Activated CD8-positive, alpha-beta T cell treated with anti-CD3 and anti-CD28 coated beads for 36 hours (primary cell): ENCODE measurements at regions not wholly inside any gene's neighbourhood (a gene's known extent, or its start where the extent isn't known, plus 50 kb on each side); places are given as distances from the start of the nearest gene placed in this dataset.
A peak's percentile ranks its signal among the peaks of the same experiment; 100 is the strongest.

Source experiments
- ATAC-seq: fragments of 200-7000 bp; cut with Tn5 transposase; one replicate; pipeline ENCODE4 v1.10.0; 2021; ENCODE audit warnings: mild to moderate bottlenecking, moderate library complexity
- CTCF ChIA-PET: fragments of 350-600 bp; sonication (Branson Sonifier 250); formaldehyde crosslinking; loops from one replicate; lab custom pipeline; 2021; ENCODE audit warnings: antibody characterized with exemption; lab: Charles Lee
- POLR2A ChIA-PET: fragments of 350-600 bp; sonication (Branson Sonifier 250); formaldehyde crosslinking; loops from one replicate; lab custom pipeline; 2021; ENCODE audit warnings: antibody characterized with exemption; lab: Charles Lee
- DNase-seq: peaks from one replicate; pipeline ENCODE4 v3.0.0-alpha.2; 2020
- H3K27ac Mint-ChIP-seq: one replicate; pipeline ENCODE4 v1.8.0; 2021; ENCODE audit warnings: mild to moderate bottlenecking, mixed read lengths
- H3K27me3 Mint-ChIP-seq: one replicate; pipeline ENCODE4 v1.8.0; 2021; ENCODE audit warnings: mixed read lengths
- H3K36me3 Mint-ChIP-seq: one replicate; pipeline ENCODE4 v1.8.0; 2021; ENCODE audit warnings: low read depth, mixed read lengths
- H3K4me1 Mint-ChIP-seq: one replicate; pipeline ENCODE4 v1.8.0; 2021; ENCODE audit warnings: low read depth, mixed read lengths
- H3K4me3 Mint-ChIP-seq: one replicate; pipeline ENCODE4 v1.8.0; 2021; ENCODE audit warnings: mild to moderate bottlenecking, moderate library complexity, mixed read lengths
- H3K9me3 Mint-ChIP-seq: one replicate; pipeline ENCODE4 v1.8.0; 2021; ENCODE audit warnings: mixed read lengths
- intact Hi-C: fragments of 100-400 bp; cut with micrococcal nuclease; formaldehyde crosslinking; loops from one replicate; pipeline ENCODE4 v1.10.0; 2022
- TF ChIP-seq, protein P1 (sequence below): fragments of 200-600 bp; IDR thresholded peaks from one replicate; pipeline ENCODE4 v1.8.0; 2022; ENCODE audit warnings: antibody characterized with exemption, mild to moderate bottlenecking

DNA sequence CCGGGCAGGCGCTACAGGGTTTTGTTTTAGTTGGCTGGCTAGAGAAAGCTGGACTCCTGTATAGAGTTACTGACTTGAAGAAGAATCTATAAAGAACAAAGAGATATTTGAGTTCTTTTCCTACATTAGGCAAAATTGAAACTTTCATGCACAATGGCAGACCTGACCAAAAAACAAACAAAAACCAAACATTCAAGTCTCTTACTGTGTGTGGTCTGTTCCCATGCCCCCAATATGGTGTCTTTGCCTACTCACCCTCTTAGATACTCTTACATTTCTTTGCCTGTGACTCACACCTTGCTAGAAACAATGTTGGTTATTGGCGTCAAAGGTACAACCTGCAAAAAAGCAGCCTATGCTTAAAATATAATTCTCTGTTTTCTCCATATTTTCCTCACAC, 109.5 kb upstream of the TMC3 start:
- no peaks in the 10 kb centered on the region for H3K4me1 Mint-ChIP-seq
- TF ChIP-seq, protein P1, sequence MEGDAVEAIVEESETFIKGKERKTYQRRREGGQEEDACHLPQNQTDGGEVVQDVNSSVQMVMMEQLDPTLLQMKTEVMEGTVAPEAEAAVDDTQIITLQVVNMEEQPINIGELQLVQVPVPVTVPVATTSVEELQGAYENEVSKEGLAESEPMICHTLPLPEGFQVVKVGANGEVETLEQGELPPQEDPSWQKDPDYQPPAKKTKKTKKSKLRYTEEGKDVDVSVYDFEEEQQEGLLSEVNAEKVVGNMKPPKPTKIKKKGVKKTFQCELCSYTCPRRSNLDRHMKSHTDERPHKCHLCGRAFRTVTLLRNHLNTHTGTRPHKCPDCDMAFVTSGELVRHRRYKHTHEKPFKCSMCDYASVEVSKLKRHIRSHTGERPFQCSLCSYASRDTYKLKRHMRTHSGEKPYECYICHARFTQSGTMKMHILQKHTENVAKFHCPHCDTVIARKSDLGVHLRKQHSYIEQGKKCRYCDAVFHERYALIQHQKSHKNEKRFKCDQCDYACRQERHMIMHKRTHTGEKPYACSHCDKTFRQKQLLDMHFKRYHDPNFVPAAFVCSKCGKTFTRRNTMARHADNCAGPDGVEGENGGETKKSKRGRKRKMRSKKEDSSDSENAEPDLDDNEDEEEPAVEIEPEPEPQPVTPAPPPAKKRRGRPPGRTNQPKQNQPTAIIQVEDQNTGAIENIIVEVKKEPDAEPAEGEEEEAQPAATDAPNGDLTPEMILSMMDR, result no peak
- no peaks in the 10 kb centered on the region for H3K27me3 Mint-ChIP-seq
- CTCF ChIA-PET, result interaction anchor here (1.4 kb wide), 1 partner anchor 13 kb away, joined by 3 read pairs; no protein-coding TSS in a partner anchor
- no peaks in the 10 kb centered on the region for H3K36me3 Mint-ChIP-seq
- intact Hi-C loops, result loop anchor here (10.0 kb wide), 1 partner anchor 451 kb away; no protein-coding TSS in a partner anchor
- H3K4me3 Mint-ChIP-seq, result no peak overlapping the region
- POLR2A ChIA-PET, result no interaction called here
- ATAC-seq (no peak), DNase-seq (no peak)
- no peak overlapping the region for H3K27ac Mint-ChIP-seq
- H3K9me3 Mint-ChIP-seq, result peaks cover under 1% of the 10 kb centered on the region

- CTCF ChIA-PET, result interaction anchor here (0.6 to 2.0 kb wide), 14 partner anchors 9 to 717 kb away, joined by 3 to 10 read pairs (median 4); no protein-coding TSS in a partner anchor
- no peak overlapping the region for H3K27ac Mint-ChIP-seq
Measured at GRCh38 chr15:81481346-81481745, 107.3 kb upstream of the TMC3 start.

DNA sequence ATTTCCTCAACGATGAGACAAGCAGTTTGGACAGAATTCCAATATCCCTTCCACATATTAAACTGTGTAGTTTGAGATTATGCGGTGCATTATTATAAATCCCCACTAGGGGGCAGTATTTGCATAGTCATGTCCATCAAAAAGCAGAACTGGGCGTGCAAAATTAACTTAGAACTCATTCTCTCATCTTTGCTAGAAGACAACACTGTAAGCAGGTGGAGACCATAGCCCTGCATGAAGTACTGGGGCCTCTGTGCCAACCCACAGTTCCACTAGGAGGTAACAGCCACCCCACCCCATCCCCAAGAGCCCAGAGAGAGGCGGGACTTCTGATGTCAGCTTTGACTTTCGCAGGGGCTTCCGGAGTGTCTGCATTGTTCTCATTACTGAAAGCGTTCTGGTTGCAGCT, 106.6 kb upstream of the TMC3 start:
- intact Hi-C loops, result loop anchor here (10.0 kb wide), 1 partner anchor 454 kb away; no protein-coding TSS in a partner anchor
- Mint-ChIP-seq H3K27ac (no peak overlapping the region), H3K36me3 (no peaks in the 10 kb centered on the region), H3K27me3 (no peaks in the 10 kb centered on the region), H3K4me3 (no peak overlapping the region), H3K4me1 (no peaks in the 10 kb centered on the region), H3K9me3 (no peaks in the 10 kb centered on the region)
- ATAC-seq, result peak; percentile 30
- DNase-seq, result peak; percentile 10
- TF ChIP-seq, protein P1, result peak; percentile 87
- POLR2A ChIA-PET, result no interaction called here
- CTCF ChIA-PET, result interaction anchor here (0.6 to 2.0 kb wide), 12 partner anchors 10 to 657 kb away, joined by 3 to 10 read pairs (median 4); no protein-coding TSS in a partner anchor

More at GRCh38 chr15:81481346-81481745, 107.3 kb upstream of the TMC3 start:
- intact Hi-C loops, result loop anchor here (10.0 kb wide), 1 partner anchor 453 kb away; no protein-coding TSS in a partner anchor
- POLR2A ChIA-PET, result no interaction called here
- no peak for ATAC-seq
- Mint-ChIP-seq H3K9me3 (no peaks in the 10 kb centered on the region), H3K36me3 (no peaks in the 10 kb centered on the region), H3K4me1 (no peaks in the 10 kb centered on the region), H3K27me3 (no peaks in the 10 kb centered on the region), H3K4me3 (no peak overlapping the region)
- TF ChIP-seq, protein P1, result no peak
- DNase-seq, result no peak

- Mint-ChIP-seq H3K4me3 (no peak overlapping the region), H3K4me1 (no peaks in the 10 kb centered on the region), H3K36me3 (no peaks in the 10 kb centered on the region), H3K27me3 (peaks cover 7% of the 10 kb centered on the region), H3K27ac (no peak overlapping the region), H3K9me3 (no peaks in the 10 kb centered on the region)
- DNase-seq, result no peak
- intact Hi-C loops, result no loop called here
- no peak for ATAC-seq
- TF ChIP-seq, protein P1, result no peak
- ChIA-PET POLR2A (no interaction called here), CTCF (interaction anchor here (1.1 kb wide), 1 partner anchor 9 kb away, joined by 4 read pairs; no protein-coding TSS in a partner anchor)
Measured at GRCh38 chr15:81478354-81478753, 104.3 kb upstream of the TMC3 start.

DNA sequence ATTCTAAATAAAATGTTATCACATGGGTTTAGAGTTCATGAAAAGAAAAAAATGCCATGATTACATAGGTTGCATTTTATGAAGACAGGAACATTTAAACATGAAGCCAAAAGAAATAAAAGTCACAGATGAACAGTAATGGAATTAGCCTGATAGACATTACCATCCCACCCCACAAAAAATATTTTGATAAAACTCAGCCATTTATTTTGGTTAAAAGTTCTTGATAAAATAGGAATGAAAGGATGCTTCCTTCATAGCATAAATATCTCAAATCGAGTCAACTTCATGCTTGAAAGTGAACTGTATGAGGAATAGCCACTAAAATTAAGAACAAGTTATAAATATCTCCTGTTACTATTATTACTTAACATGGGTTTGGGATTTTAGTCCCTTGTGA, 101.9 kb upstream of the TMC3 start:
- H3K4me1 Mint-ChIP-seq, result no peaks in the 10 kb centered on the region
- DNase-seq (no peak), ATAC-seq (no peak)
- H3K9me3 Mint-ChIP-seq, result no peaks in the 10 kb centered on the region
- intact Hi-C loops, result no loop called here
- TF ChIP-seq, protein P1, result no peak
- CTCF ChIA-PET, result interaction anchor here (1.3 kb wide), 1 partner anchor 65 kb away, joined by 3 read pairs; no protein-coding TSS in a partner anchor
- H3K4me3 Mint-ChIP-seq, result no peak overlapping the region
- no peak overlapping the region for H3K27ac Mint-ChIP-seq
- no peaks in the 10 kb centered on the region for H3K36me3 Mint-ChIP-seq
- POLR2A ChIA-PET, result no interaction called here
- H3K27me3 Mint-ChIP-seq, result peaks cover 13% of the 10 kb centered on the region
